ENCODE measurements at regions not wholly inside any gene's neighbourhood (a gene's known extent, or its start where the extent isn't known, plus 50 kb on each side); places are given as distances from the start of the nearest gene placed in this dataset.
"Not testable (repeated sequence)": the region's sequence is repeated elsewhere in the genome, so short reads cannot be mapped to it uniquely, and the experiment has no call there.

GRCh38 chr3:153970741-153971347, 150.3 kb upstream of the ARHGEF26 start:
- DNase-seq (ENCODE audit: low read depth in 2 of 2), result no peak

DNA sequence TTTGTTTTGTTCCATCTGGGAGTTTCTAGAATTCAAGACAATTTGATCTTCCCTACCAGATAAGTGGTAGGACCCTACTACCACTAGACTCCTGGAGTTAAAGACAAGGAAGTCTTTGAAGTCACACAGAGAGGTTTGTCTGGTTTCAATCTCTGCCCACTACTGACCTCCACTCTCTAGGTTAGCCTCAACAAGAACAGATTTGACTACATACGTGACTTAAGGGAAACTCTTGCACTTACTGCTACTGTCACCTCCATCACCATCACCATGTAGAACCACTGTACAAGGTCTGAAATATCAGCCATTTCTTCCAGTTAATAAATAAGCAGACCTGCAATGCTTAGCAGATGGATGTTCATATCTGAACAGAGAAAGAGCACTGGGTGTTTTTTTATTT, 148.3 kb upstream of the ARHGEF26 start:
- DNase-seq (ENCODE audit: low read depth in 2 of 2), result no peak

DNA sequence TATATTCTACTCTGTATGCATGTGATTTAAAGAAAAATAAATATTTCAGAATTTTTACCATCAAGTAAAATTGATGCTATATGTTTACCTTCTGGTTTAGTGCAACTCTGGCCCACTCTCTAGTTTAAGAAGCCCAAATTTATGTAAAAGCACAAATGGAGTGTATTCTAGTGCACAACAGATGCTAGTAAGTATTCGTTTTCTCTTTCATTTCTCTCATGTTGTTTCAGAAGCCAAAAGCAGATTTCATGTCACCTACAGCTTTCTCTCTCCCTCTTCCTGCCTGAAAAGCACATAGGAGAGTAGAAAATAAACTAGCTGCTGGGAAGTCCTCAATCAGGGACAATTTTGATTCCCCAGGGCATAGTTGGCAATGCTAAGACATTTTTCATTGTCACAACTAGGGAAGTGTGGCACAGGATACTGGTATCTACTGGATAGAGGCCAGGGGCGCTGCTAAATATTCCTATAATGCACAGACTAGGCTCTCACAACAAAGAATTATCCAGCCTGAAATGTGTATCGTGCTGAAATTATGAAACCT, 147.4 kb upstream of the ARHGEF26 start:
- no peak for DNase-seq (ENCODE audit: low read depth in 2 of 2)

GRCh38 chr3:153974614-153975013, 146.6 kb upstream of the ARHGEF26 start:
- DNase-seq (ENCODE audit: low read depth in 2 of 2), result no peak

- no peak for DNase-seq (ENCODE audit: low read depth in 2 of 2)
Observed at GRCh38 chr3:153976891-153977554, 144.2 kb upstream of the ARHGEF26 start.

DNA sequence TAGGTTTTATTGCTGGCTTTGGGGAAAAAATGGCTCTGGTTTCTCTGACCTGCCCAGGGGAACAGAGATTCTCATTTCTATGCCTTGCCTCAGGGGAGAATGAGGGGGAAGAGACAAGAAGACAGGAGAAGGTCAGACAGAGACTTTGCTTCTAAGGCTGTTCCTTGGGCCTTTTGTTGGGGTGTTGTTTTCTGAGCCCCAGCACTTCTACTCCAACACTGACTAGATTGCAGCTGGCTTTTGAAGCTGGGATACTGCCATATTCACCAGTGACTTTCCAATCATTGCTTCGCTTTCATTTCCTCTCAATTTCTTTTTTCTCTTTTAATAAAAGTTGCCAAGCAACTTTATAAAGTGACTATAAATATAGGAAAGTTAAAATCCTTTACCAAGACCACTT, 143.2 kb upstream of the ARHGEF26 start:
- no peak for DNase-seq (ENCODE audit: low read depth in 2 of 2)

GRCh38 chr3:153979418-153980251, 141.6 kb upstream of the ARHGEF26 start:
- no peak for DNase-seq (ENCODE audit: low read depth in 2 of 2)

DNA sequence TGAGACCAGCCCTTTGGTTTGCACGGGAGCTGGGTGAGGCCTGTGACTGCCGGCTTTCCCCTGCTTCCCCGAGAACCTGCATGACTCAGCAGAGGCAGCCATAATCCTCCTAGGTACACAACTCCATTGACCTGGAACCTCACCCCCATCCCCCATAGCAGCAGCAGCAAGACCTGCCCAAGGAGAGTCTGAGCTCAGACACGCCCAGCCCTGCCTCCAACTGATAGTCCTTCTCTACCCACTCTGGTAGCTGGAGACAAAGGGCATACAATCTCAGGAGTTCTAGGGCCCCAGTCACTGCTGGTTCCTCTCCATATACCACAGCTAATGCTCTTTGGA, 141.0 kb upstream of the ARHGEF26 start:
- no peak for DNase-seq (ENCODE audit: low read depth in 2 of 2)

GRCh38 chr3:153997364-153997763, 123.8 kb upstream of the ARHGEF26 start:
- not testable (repeated sequence) for DNase-seq (ENCODE audit: low read depth in 2 of 2)

GRCh38 chr3:154003649-154004048, 117.5 kb upstream of the ARHGEF26 start:
- DNase-seq (ENCODE audit: low read depth in 2 of 2), result no peak

GRCh38 chr3:154011036-154011435, 110.2 kb upstream of the ARHGEF26 start:
- DNase-seq (ENCODE audit: low read depth in 2 of 2), result no peak

DNA sequence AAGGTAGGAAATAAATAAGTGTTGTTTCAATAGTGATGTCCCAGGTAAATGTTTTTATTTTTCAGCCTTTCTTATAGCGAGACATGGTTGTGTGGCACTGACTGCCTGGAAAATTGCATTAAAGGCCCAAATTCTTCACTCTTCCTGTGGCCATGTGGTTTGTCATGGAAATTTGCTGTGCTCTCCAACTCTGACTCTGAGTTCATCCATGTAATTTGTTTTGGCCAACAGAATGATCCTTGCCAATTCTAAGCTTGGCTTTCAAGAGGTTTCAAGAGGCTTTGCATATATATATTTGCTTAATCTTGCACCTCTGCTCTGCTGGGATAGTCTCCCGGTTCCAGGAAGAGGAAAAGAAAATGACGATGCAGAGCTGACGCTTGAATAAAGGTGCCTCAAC, 107.5 kb upstream of the ARHGEF26 start:
- no peak for DNase-seq (ENCODE audit: low read depth in 2 of 2)

DNA sequence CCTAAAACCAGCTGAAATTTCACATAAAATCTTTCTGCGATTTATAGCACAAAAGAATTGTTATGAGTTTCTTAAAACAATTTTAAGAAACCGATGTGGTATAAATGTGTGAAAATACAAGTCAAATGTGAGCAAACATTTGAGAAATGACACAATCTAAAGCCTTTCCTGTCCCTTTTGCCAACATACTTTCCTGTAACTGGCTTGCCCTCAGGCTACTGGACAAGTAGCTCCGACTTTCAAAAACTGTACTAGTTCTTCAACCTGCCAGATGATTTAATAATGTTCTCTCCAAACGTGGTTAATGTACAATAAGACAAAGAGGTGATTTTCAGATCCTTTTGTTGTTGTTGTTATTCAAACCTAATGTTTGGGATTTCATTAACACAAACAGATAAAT, 105.9 kb upstream of the ARHGEF26 start:
- DNase-seq (ENCODE audit: low read depth in 2 of 2), result no peak

DNA sequence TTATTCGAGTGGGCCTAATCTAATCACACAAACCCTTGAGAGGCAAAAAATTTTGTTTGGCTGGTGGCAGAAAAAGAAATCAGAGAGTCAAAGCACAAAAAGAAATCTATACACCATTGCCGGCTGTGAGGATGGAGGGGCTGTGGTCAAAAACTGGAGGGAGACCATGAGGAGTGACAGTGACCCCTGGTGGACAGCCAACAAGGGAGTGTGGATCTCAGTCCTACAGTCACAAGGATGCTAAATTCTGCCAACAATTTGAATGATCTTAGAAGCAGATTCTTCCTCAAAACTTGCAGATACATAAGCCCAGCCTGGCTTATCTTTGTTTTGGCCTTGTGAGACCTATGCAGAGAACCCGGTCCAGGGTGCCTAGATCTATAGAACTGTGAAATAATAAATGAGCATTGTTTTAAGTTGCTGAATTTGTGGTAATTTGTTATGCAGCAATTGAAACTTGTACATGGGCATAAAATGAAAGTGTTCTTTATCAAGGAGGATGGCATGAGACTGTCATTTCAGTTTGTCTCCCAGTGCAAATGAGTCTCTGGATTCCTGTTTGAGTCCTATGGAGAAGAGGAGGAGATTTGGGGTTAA, 103.0 kb upstream of the ARHGEF26 start:
- DNase-seq (ENCODE audit: low read depth in 2 of 2), result no peak

DNA sequence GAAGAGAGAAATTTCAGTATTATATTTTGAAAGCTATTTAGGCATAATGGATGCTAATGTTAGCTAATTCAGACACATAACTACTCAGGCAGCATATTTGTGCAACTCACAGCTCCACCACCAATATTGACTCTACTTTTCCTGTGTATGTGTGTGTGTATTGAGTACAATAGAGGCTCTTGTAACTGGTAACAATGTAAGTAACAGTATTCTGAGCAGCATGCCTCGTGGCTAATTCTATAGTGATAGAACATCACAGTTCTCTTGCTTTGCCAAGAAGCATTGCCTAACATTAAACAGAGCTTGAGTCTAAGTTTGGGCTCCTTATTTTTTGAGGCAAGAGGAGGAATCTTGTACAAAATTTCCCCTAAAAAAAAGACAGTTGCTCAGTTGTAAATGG, 98.6 kb upstream of the ARHGEF26 start:
- no peak for DNase-seq (ENCODE audit: low read depth in 2 of 2)

DNA sequence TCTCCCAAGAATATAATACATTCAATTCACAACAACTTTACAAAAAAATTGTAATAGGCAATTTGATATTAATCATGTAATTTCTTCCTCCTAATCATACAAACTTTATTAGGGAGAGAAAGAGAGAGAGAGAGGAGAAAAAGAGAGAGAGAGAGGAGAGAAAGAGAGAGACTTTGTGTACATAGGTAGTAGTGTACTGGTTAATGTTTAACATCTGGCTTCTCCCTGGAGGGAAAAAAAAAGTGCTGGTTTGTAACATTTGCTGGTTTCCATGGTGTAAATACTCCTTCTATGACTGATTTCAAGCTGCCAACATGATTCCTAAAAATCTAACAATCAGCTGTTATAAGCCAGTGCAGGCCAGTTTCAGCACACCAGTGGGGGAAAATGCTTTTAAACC, 98.0 kb upstream of the ARHGEF26 start:
- no peak for DNase-seq (ENCODE audit: low read depth in 2 of 2)

GRCh38 chr3:154025007-154025406, 96.2 kb upstream of the ARHGEF26 start:
- no peak for DNase-seq (ENCODE audit: low read depth in 2 of 2)

- DNase-seq (ENCODE audit: low read depth in 2 of 2), result no peak
Observed at GRCh38 chr3:154029926-154030325, 91.3 kb upstream of the ARHGEF26 start.

- no peak for DNase-seq (ENCODE audit: low read depth in 2 of 2)
Observed at GRCh38 chr3:154034797-154035330, 86.3 kb upstream of the ARHGEF26 start.

DNA sequence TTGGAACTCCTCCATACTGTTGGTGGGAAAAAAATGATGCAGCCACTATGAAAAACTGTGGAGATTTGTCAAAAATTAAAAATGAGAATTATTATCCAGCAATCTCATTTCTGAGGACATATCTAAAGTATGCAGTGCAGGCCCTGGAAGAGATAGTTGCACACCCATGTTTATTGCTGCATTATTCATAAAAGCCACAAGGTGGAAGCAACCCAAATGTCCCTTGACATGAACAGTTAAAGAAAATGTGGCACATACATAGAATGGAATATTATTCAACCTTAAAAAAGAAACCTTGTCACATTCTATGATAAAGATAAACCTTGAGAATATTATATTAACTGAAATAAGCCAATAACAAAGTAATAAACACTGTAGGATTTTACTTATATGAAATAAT, 80.9 kb upstream of the ARHGEF26 start:
- no peak for DNase-seq (ENCODE audit: low read depth in 2 of 2)

DNA sequence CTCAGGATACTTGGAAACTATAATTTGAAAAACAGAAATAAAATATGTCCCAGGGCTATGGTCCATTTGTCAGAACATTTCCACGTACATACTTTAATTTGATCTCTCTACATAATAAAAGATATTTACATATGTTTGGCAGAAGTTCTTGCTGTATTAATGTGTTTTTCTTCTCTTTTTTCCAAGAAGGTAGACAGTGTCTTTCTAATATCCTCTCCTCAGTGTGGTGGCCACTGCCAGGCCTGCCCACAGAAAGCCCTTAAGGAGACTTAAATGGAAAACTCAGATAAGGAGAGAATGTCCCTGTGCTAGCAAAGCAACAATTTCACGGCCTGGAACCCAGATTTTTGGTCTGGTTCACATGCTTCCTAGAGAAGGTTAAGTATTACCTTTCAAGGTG, 76.5 kb upstream of the ARHGEF26 start:
- no peak for DNase-seq (ENCODE audit: low read depth in 2 of 2)

- no peak for DNase-seq (ENCODE audit: low read depth in 2 of 2)
Observed at GRCh38 chr3:154050216-154050615, 71.0 kb upstream of the ARHGEF26 start.
